22Rv1 (cell line): ENCODE measurements at regions not wholly inside any gene's neighbourhood (a gene's known extent, or its start where the extent isn't known, plus 50 kb on each side); places are given as distances from the start of the nearest gene placed in this dataset.

Source experiments
- CTCF ChIP-seq: fragments of 450-650 bp; IDR thresholded peaks from 2 replicates; pipeline ENCODE4 v1.5.1; 2017; ENCODE audit warnings: mild to moderate bottlenecking
- ZFX ChIP-seq: fragments of 450-650 bp; IDR thresholded peaks from 2 replicates; pipeline ENCODE4 v1.6.1; 2017; ENCODE audit warnings: antibody characterized with exemption, borderline replicate concordance

- TF ChIP-seq CTCF: no peak; the same call in 1 of the 2 replicates
- no peak for TF ChIP-seq ZFX
Observed at GRCh38 chr12:131223791-131224225, 270.1 kb downstream of the ADGRD1 start.
